ENCODE measurements at regions not wholly inside any gene's neighbourhood (a gene's known extent, or its start where the extent isn't known, plus 50 kb on each side); places are given as distances from the start of the nearest gene placed in this dataset.
"Not testable (repeated sequence)": the region's sequence is repeated elsewhere in the genome, so short reads cannot be mapped to it uniquely, and the experiment has no call there.

GRCh38 chr1:194004146-194004545 is 817.7 kb upstream of the B3GALT2 start:
- Histone ChIP-seq H3K36me3 (no peaks in the 10 kb centered on the region), H3K27ac (no peak overlapping the region), H3K4me3 (no peak overlapping the region), H3K4me1 (ENCODE audit: control insufficient read depth in 1 of 2, low read depth in 2 of 2) (no peaks in the 10 kb centered on the region), H3K27me3 (replicated peaks; ENCODE audit: insufficient read depth) (no peaks in the 10 kb centered on the region), H3K9me3 (no peaks in the 10 kb centered on the region)
- TF ChIP-seq CTCF (IDR thresholded peaks at IDR 0.05): no peak
- ATAC-seq (ENCODE audit: insufficient number of reproducible peaks, low FRiP score, low read depth) (no peak), DNase-seq (ENCODE audit: low spot score) (no peak)

- H3K4me1 ChIP-seq (ENCODE audit: control insufficient read depth in 1 of 2, low read depth in 2 of 2); ATAC-seq (ENCODE audit: insufficient number of reproducible peaks, low FRiP score, low read depth); H3K9me3 ChIP-seq; H3K4me3 ChIP-seq; H3K27me3 ChIP-seq (replicated peaks; ENCODE audit: insufficient read depth); H3K27ac ChIP-seq; H3K36me3 ChIP-seq; DNase-seq (ENCODE audit: low spot score): not testable (repeated sequence)
Measured at GRCh38 chr1:194001726-194002350, 815.4 kb upstream of the B3GALT2 start.

- no peaks in the 10 kb centered on the region for H3K36me3 ChIP-seq
- no peak overlapping the region for H3K27ac ChIP-seq
- no peak for ATAC-seq (ENCODE audit: insufficient number of reproducible peaks, low FRiP score, low read depth)
- H3K4me1 ChIP-seq (ENCODE audit: control insufficient read depth in 1 of 2, low read depth in 2 of 2): no peaks in the 10 kb centered on the region
- H3K27me3 ChIP-seq (replicated peaks; ENCODE audit: insufficient read depth): no peaks in the 10 kb centered on the region
- peaks cover 12% of the 10 kb centered on the region for H3K9me3 ChIP-seq
- H3K4me3 ChIP-seq: no peak overlapping the region
- no peak for DNase-seq (ENCODE audit: low spot score)
- no peak for TF ChIP-seq CTCF (IDR thresholded peaks at IDR 0.05)
Measured at GRCh38 chr1:193988885-193989284, 802.5 kb upstream of the B3GALT2 start.

- H3K27ac ChIP-seq: no peak overlapping the region
- no peaks in the 10 kb centered on the region for H3K9me3 ChIP-seq
- TF ChIP-seq CTCF (IDR thresholded peaks at IDR 0.05): no peak
- DNase-seq (ENCODE audit: low spot score) (no peak), ATAC-seq (ENCODE audit: insufficient number of reproducible peaks, low FRiP score, low read depth) (no peak)
- H3K27me3 ChIP-seq (replicated peaks; ENCODE audit: insufficient read depth): no peaks in the 10 kb centered on the region
- H3K4me3 ChIP-seq: no peak overlapping the region
- no peaks in the 10 kb centered on the region for H3K4me1 ChIP-seq (ENCODE audit: control insufficient read depth in 1 of 2, low read depth in 2 of 2)
- H3K36me3 ChIP-seq: no peaks in the 10 kb centered on the region
Measured at GRCh38 chr1:193979219-193979618, 792.8 kb upstream of the B3GALT2 start.

GRCh38 chr1:193974286-193974798 is 787.9 kb upstream of the B3GALT2 start:
- Histone ChIP-seq H3K36me3 (no peaks in the 10 kb centered on the region), H3K27ac (no peak overlapping the region), H3K9me3 (no peaks in the 10 kb centered on the region), H3K4me1 (ENCODE audit: control insufficient read depth in 1 of 2, low read depth in 2 of 2) (no peaks in the 10 kb centered on the region), H3K27me3 (replicated peaks; ENCODE audit: insufficient read depth) (no peaks in the 10 kb centered on the region), H3K4me3 (no peak overlapping the region)
- DNase-seq (ENCODE audit: low spot score) (no peak), ATAC-seq (ENCODE audit: insufficient number of reproducible peaks, low FRiP score, low read depth) (no peak)
- no peak for TF ChIP-seq CTCF (IDR thresholded peaks at IDR 0.05)

- Histone ChIP-seq H3K36me3 (no peaks in the 10 kb centered on the region), H3K27me3 (replicated peaks; ENCODE audit: insufficient read depth) (no peaks in the 10 kb centered on the region), H3K27ac (no peak overlapping the region), H3K4me3 (no peak overlapping the region), H3K4me1 (ENCODE audit: control insufficient read depth in 1 of 2, low read depth in 2 of 2) (no peaks in the 10 kb centered on the region), H3K9me3 (no peaks in the 10 kb centered on the region)
- no peak for ATAC-seq (ENCODE audit: insufficient number of reproducible peaks, low FRiP score, low read depth)
- no peak for DNase-seq (ENCODE audit: low spot score)
- no peak for TF ChIP-seq CTCF (IDR thresholded peaks at IDR 0.05)
Measured at GRCh38 chr1:193973428-193973827, 787.0 kb upstream of the B3GALT2 start.
